HCT116 (cell line): ENCODE measurements at regions not wholly inside any gene's neighbourhood (a gene's known extent, or its start where the extent isn't known, plus 50 kb on each side); places are given as distances from the start of the nearest gene placed in this dataset.

Experiments used
- JUND ChIP-seq: IDR thresholded peaks from 2 replicates; pipeline ENCODE4 v1.6.1; 2012
- POLR2AphosphoS5 ChIP-seq: IDR thresholded peaks from 2 replicates; pipeline ENCODE4 v1.6.1; 2011; ENCODE audit warnings: mild to moderate bottlenecking, low read depth, low read length, moderate library complexity

DNA sequence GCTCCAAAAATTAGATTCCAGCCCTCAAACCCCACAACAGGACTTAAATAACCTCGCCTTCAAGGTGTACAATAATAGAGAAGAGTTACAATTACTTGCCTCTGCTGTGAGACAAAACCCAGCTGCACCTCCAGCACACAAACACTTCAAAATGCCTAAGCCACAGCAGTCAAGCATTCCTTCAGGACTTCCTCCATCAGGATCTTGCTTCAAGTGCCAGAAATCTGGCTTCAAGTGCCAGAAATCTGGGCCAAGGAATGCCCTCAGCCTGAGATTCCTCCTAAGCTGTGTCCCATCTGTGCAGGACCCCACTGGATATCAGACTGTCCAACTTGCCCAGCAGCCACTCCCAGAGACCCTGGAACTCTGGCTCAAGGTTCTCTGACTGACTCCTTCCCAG is 1088.3 kb downstream of the SORCS3 start:
- TF ChIP-seq POLR2AphosphoS5 (no peak), JUND (no peak)
